Esophagus squamous epithelium (tissue), 5 donors: ENCODE measurements at regions not wholly inside any gene's neighbourhood (a gene's known extent, or its start where the extent isn't known, plus 50 kb on each side); places are given as distances from the start of the nearest gene placed in this dataset.
"Not testable (repeated sequence)": the region's sequence is repeated elsewhere in the genome, so short reads cannot be mapped to it uniquely, and the experiment has no call there.

Experiments
- DNase-seq: peaks from one replicate; lab custom pipeline; 2025; lab: John Stamatoyannopoulos, UW
- H3K27ac ChIP-seq, 4 donors: fragments of 200-600 bp; sonication (generic); one replicate each; pipeline ENCODE4 v1.5.1; 2016 to 2019; ENCODE audit warnings: mild to moderate bottlenecking in 1 of 4
- H3K27me3 ChIP-seq, 4 donors: fragments of 200-600 bp; sonication (generic); 1 replicate in 3 of 4; 2 replicates in 1 of 4; pipeline versions ENCODE4 v1.5.1 to v1.6.0; 2017 to 2021; ENCODE audit warnings: antibody characterized with exemption in 1 of 4
- H3K36me3 ChIP-seq, 3 donors: fragments of 200-600 bp; sonication (generic); one replicate each; pipeline ENCODE4 v1.5.1; 2016 to 2019
- H3K4me1 ChIP-seq, 3 donors: fragments of 200-600 bp; sonication (generic); one replicate each; pipeline ENCODE4 v1.5.1; 2017 to 2019
- H3K4me3 ChIP-seq, 4 donors: fragments of 200-600 bp; sonication (generic); 1 replicate in 3 of 4; 2 replicates in 1 of 4; pipeline ENCODE4 v1.5.1; 2016 to 2019; ENCODE audit warnings: mild to moderate bottlenecking in 2 of 4, moderate library complexity in 1 of 4
- H3K9me3 ChIP-seq, 3 donors: fragments of 200-600 bp; sonication (generic); one replicate each; pipeline ENCODE4 v1.5.1; 2016 to 2019
- POLR2A ChIP-seq, 4 donors: fragments of 450-650 bp; IDR thresholded peaks; one replicate each; pipeline ENCODE4 v1.6.1; 2017; ENCODE audit warnings: antibody characterized with exemption in 4 of 4, mild to moderate bottlenecking in 4 of 4, moderate library complexity in 3 of 4
- WGBS, 2 donors: methylation state at CpG; one replicate each; pipeline ENCODE4 v1.1.5; 2018; 5-methylcytosine and 5-hydroxymethylcytosine counted together
- intact Hi-C: fragments of 100-400 bp; cut with DNase I; formaldehyde crosslinking; loops from one replicate; pipeline ENCODE4 v1.15.0; 2022
- TF ChIP-seq, protein P1 (sequence below), 6 experiments: fragments of 450-650 bp in 4 of 6; fragments of 200-600 bp in 2 of 6; sonication (generic) in 2 of 6; IDR thresholded peaks; one replicate each; pipeline ENCODE4 v1.5.1; 2016 to 2019; ENCODE audit warnings: antibody characterized with exemption in 6 of 6, mild to moderate bottlenecking in 4 of 6, moderate library complexity in 4 of 6
- donor health status: DM: yes; HTN: yes; CAD: no.

DNA sequence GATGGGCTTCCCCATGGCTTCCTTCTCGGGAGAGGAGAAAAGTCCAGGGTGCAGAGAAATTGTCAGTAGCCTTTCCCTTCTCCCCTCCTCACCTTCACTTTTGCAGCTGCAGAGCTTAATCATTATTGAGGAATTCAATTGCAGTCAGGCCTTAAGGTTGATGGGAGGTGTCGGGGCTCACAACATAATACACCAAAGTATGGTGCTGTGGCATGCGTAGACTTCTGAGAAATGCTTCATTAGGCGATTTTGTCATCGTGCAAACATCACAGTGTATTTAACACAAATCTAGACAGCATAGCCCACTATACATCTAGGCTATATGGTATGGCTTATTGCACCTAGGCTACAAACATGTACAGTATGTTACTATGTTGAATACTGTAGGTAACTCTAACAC is 100.2 kb upstream of the PPM1J start:
- no peaks in the 10 kb centered on the region for H3K4me1 ChIP-seq
- 93 to 96% methylated on average over 4 to 5 of the region's 5 CpGs for WGBS, 2 donors

DNA sequence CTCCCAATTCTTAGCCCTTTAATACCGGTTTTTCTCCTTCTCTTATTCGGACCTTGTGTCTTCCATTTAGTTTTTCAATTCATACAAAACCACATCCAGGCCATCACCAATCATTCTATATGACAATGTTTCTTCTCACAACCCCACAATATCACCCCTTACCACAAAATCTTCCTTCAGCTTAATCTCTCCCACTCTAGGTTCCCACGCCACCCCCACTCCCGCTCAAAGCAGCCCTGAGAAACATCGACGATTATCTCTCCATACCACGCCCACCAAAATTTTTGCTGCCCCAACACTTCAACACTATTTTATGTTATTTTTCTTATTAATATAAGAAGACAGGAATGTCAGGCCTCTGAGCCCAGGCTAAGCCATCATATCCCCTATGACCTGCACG is 99.5 kb upstream of the PPM1J start:
- H3K27me3 ChIP-seq, H3K27ac ChIP-seq, H3K9me3 ChIP-seq, H3K4me1 ChIP-seq, DNase-seq, H3K36me3 ChIP-seq, H3K4me3 ChIP-seq: not testable (repeated sequence)
- 88 to 94% methylated on average over 8 of the region's 8 CpGs for WGBS, 2 donors
- intact Hi-C loops = loop anchor here (10.0 kb wide), 1 partner anchor 230 kb away; no protein-coding TSS in a partner anchor

More for the DNA sequence above, 100.2 kb upstream of the PPM1J start:
- H3K36me3 ChIP-seq = no peaks in the 10 kb centered on the region
- H3K9me3 ChIP-seq = no peaks in the 10 kb centered on the region
- H3K27ac ChIP-seq = no peak overlapping the region
- TF ChIP-seq, protein P1, sequence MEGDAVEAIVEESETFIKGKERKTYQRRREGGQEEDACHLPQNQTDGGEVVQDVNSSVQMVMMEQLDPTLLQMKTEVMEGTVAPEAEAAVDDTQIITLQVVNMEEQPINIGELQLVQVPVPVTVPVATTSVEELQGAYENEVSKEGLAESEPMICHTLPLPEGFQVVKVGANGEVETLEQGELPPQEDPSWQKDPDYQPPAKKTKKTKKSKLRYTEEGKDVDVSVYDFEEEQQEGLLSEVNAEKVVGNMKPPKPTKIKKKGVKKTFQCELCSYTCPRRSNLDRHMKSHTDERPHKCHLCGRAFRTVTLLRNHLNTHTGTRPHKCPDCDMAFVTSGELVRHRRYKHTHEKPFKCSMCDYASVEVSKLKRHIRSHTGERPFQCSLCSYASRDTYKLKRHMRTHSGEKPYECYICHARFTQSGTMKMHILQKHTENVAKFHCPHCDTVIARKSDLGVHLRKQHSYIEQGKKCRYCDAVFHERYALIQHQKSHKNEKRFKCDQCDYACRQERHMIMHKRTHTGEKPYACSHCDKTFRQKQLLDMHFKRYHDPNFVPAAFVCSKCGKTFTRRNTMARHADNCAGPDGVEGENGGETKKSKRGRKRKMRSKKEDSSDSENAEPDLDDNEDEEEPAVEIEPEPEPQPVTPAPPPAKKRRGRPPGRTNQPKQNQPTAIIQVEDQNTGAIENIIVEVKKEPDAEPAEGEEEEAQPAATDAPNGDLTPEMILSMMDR (IDR thresholded peaks at IDR 0.05) = no peak
- TF ChIP-seq POLR2A (IDR thresholded peaks at IDR 0.05) = no peak
- DNase-seq = no peak
- intact Hi-C loops = loop anchor here (10.0 kb wide), 1 partner anchor 229 kb away; no protein-coding TSS in a partner anchor
- H3K27me3 ChIP-seq = no peaks in the 10 kb centered on the region
- no peak overlapping the region for H3K4me3 ChIP-seq

DNA sequence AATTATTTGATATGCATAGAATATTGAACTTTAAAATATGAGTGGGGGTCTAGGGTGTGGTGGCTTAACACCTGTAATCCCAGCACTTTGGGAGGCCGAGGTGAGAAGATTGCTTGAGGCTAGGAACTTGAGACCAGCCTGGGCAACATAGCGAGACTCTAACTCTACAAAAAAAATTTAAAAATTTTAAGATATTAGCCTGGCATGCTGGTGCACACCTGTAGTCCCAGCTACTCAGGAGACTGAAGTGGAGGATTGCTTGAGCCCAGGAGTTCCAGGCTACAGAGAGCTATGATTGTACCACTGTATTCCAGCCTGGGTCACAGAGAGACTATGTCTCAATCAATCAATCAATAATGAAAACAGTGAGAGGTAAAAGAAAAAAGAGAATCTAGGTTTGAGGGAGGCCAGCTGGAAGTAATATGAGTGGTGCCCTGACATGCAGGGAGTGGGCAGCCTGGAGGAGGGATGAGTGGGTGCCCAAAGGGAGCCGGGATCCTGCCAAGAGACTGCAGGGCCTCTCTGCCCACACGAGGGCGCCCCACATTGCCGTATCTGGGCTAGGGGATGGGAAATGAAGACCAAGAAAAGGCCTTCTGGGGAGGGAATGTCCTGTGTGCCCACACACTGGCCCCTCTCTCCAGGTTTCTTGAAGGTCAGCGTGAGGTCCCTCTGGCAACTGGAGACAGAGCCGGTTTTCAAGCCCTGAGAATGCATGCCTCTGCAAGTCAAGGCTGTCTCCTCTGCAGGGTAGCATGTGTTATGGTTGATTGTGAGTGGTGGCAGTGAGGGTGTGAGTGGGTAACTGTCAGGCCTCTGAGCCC is 93.9 kb upstream of the PPM1J start:
- Histone ChIP-seq H3K4me1 (peaks cover 0 to 6% (median 0%) of the 10 kb centered on the region in 3 donors), H3K9me3 (no peaks in the 10 kb centered on the region), H3K27me3 (no peaks in the 10 kb centered on the region), H3K4me3 (no peak overlapping the region), H3K27ac (no peak overlapping the region), H3K36me3 (no peaks in the 10 kb centered on the region)
- no peak for TF ChIP-seq POLR2A (IDR thresholded peaks at IDR 0.05)
- TF ChIP-seq, protein P1 (IDR thresholded peaks at IDR 0.05) = peak; percentile 49 to 87 (median 72)
- intact Hi-C loops = loop anchor here (5.0 kb wide), 1 partner anchor 92 kb away; the partner anchor contains the start of gene PPM1J
- DNase-seq = no peak
- WGBS, 2 donors = 18 to 33% methylated on average over 5 to 6 of the region's 8 CpGs

DNA sequence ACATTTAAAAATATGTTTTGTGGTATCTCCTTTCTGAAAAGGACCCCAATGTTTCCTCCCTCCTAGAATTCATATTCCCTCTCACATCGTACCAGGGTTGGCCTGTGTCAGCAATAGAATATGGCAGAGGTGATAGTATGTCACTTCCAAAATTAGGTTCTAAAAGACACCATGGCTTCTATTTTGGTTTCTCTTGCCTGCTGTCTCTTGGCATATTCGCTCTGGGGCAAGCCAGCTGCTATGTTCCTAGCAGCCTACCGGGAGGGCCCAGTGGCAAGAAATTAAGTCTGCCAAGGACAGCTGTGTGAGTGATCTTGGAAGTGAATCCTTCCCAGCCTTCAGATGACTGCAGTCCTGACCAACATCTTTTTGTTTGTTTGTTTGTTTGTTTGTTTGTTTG is 92.9 kb upstream of the PPM1J start:
- no peak for TF ChIP-seq POLR2A (IDR thresholded peaks at IDR 0.05)
- TF ChIP-seq, protein P1 (IDR thresholded peaks at IDR 0.05) = no peak
- H3K27me3 ChIP-seq = no peaks in the 10 kb centered on the region
- no peaks in the 10 kb centered on the region for H3K9me3 ChIP-seq
- H3K4me3 ChIP-seq = no peak overlapping the region
- WGBS, 2 donors = 82 to 90% methylated on average over 3 of the region's 3 CpGs
- intact Hi-C loops = loop anchor here (5.0 kb wide), 1 partner anchor 91 kb away; the partner anchor contains the start of gene PPM1J
- no peak for DNase-seq
- peaks cover 0 to 6% (median 0%) of the 10 kb centered on the region in 3 donors for H3K4me1 ChIP-seq
- H3K27ac ChIP-seq = no peak overlapping the region
- no peaks in the 10 kb centered on the region for H3K36me3 ChIP-seq

DNA sequence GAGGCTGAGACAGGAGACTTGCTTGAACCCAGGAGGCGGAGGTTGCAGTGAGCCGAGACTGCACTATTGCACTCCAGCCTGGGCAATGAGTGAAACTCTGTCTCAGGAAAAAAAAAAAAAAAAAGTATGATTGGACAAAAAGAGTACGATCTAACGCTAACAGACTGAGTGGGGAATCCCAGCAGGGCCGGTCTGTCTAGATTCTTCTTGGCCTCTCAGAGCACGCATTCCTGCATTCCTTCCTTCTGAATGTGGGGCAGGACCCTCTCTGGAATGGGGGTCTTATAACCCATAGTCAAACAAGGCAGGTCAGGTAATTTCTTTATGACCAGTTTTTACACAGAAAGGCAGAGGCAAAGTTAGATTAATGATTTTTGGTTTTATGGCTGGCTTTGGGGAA is 92.0 kb upstream of the PPM1J start:
- DNase-seq = no peak
- intact Hi-C loops = loop anchor here (5.0 kb wide), 1 partner anchor 90 kb away; the partner anchor contains the start of gene PPM1J
- WGBS, 2 donors = 33 to 50% methylated on average over 6 of the region's 6 CpGs

More for the DNA sequence above, 92.0 kb upstream of the PPM1J start:
- TF ChIP-seq, protein P1 (IDR thresholded peaks at IDR 0.05) = no peak
- TF ChIP-seq POLR2A (IDR thresholded peaks at IDR 0.05) = no peak
- Histone ChIP-seq H3K36me3 (no peaks in the 10 kb centered on the region), H3K4me1 (peaks cover 0 to 6% (median 0%) of the 10 kb centered on the region in 3 donors), H3K27me3 (no peaks in the 10 kb centered on the region), H3K9me3 (no peaks in the 10 kb centered on the region), H3K4me3 (no peak overlapping the region), H3K27ac (no peak overlapping the region)
